Suprapubic skin (tissue), 4 donors: ENCODE measurements at regions not wholly inside any gene's neighbourhood (a gene's known extent, or its start where the extent isn't known, plus 50 kb on each side); places are given as distances from the start of the nearest gene placed in this dataset.

Experiments
- CTCF ChIP-seq, 2 donors: fragments of 200-600 bp in 1 of 2; fragments of 450-650 bp in 1 of 2; sonication (generic) in 1 of 2; IDR thresholded peaks; one replicate each; pipeline ENCODE4 v1.5.1; 2016 to 2019; ENCODE audit warnings: antibody characterized with exemption in 2 of 2, mild to moderate bottlenecking in 1 of 2, moderate library complexity in 1 of 2
- POLR2A ChIP-seq, 2 donors: fragments of 450-650 bp; IDR thresholded peaks; one replicate each; pipeline ENCODE4 v1.6.1; 2017; ENCODE audit warnings: antibody characterized with exemption in 2 of 2, mild to moderate bottlenecking in 2 of 2, moderate library complexity in 2 of 2
- POLR2AphosphoS5 ChIP-seq, 3 donors: sonication (generic); formaldehyde crosslinking; IDR thresholded peaks; one replicate each; pipeline ENCODE4 v1.6.1; 2017; ENCODE audit warnings: antibody characterized with exemption in 3 of 3

- TF ChIP-seq POLR2A (IDR thresholded peaks at IDR 0.05), result no peak
- TF ChIP-seq CTCF (IDR thresholded peaks at IDR 0.05), result no peak
- no peak for TF ChIP-seq POLR2AphosphoS5 (IDR thresholded peaks at IDR 0.05)
Observed at GRCh38 chr16:50985733-50986132, 165.3 kb downstream of the SALL1 start.
